ENCODE measurements at regions not wholly inside any gene's neighbourhood (a gene's known extent, or its start where the extent isn't known, plus 50 kb on each side); places are given as distances from the start of the nearest gene placed in this dataset.

DNA sequence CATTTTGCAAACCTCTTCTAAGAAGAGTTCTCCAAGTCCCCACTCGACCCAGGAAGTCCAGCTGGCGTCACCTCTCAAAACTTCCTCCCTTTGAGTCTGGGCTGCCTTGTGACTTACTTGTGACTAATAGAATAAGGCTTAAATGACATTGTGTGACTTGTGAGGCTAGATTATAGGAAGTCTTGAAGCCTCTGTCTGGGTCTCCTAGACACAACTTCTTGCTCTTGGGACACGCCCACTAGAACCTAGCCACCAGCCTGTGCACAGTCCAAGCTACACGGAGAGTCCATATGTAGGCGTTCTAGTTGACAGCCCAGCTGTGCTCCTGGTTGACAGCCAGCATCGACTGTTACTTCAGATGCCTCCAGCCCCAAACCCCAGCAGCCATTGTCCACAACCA, 66.7 kb upstream of the TANC2 start:
- DNase-seq (ENCODE audit: low read depth) = peak; percentile 10
- TF ChIP-seq POLR2A (IDR thresholded peaks at IDR 0.05; ENCODE audit: extremely low read depth, insufficient read length) (no peak), MYC (IDR thresholded peaks at IDR 0.05; ENCODE audit: low read depth, low read length) (no peak)
- TF ChIP-seq, protein P1, sequence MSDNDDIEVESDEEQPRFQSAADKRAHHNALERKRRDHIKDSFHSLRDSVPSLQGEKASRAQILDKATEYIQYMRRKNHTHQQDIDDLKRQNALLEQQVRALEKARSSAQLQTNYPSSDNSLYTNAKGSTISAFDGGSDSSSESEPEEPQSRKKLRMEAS (IDR thresholded peaks at IDR 0.05; ENCODE audit: low read depth, low read length) = no peak
- TF ChIP-seq, protein P2, sequence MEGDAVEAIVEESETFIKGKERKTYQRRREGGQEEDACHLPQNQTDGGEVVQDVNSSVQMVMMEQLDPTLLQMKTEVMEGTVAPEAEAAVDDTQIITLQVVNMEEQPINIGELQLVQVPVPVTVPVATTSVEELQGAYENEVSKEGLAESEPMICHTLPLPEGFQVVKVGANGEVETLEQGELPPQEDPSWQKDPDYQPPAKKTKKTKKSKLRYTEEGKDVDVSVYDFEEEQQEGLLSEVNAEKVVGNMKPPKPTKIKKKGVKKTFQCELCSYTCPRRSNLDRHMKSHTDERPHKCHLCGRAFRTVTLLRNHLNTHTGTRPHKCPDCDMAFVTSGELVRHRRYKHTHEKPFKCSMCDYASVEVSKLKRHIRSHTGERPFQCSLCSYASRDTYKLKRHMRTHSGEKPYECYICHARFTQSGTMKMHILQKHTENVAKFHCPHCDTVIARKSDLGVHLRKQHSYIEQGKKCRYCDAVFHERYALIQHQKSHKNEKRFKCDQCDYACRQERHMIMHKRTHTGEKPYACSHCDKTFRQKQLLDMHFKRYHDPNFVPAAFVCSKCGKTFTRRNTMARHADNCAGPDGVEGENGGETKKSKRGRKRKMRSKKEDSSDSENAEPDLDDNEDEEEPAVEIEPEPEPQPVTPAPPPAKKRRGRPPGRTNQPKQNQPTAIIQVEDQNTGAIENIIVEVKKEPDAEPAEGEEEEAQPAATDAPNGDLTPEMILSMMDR (IDR thresholded peaks at IDR 0.05; ENCODE audit: low read depth, low read length) = no peak
- no peak overlapping the region for H3K4me3 ChIP-seq (ENCODE audit: low read depth, low read length)

DNA sequence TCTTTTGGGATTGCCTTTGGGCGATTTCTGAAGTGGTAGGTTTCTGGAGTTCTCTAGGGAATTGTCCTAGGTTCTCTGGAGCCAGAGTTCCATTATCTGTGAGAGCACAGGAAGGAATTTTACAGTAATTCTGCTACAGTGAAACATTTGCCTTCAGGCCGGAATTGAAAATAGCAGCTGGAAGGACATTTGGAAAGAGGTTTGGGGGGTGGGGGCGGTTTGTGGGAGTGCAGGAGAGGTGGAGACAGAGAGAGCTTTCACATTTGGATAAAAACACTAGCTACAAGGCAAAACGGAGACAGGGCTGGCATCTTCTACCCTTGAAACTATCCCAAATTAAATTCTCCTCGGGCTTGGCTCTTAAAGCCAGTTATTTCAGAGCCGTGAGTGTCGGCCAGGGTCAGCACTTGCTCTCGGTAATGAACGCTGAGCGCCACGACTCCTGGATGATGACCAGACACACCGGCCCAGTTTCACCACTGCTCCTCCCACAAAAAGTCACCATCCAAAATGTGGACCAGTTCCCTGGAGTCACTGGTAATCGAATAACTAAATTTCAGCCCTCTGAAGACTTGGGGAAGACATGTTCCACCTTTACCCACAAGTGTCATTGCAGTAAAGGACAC, 67.7 kb upstream of the TANC2 start:
- no peak for DNase-seq (ENCODE audit: low read depth)
- no peak for TF ChIP-seq POLR2A (IDR thresholded peaks at IDR 0.05; ENCODE audit: extremely low read depth, insufficient read length)
- TF ChIP-seq MYC (IDR thresholded peaks at IDR 0.05; ENCODE audit: low read depth, low read length) = no peak
- TF ChIP-seq, protein P2 (IDR thresholded peaks at IDR 0.05; ENCODE audit: low read depth, low read length) = no peak
- TF ChIP-seq, protein P1 (IDR thresholded peaks at IDR 0.05; ENCODE audit: low read depth, low read length) = no peak
- H3K4me3 ChIP-seq (ENCODE audit: low read depth, low read length) = no peak overlapping the region

DNA sequence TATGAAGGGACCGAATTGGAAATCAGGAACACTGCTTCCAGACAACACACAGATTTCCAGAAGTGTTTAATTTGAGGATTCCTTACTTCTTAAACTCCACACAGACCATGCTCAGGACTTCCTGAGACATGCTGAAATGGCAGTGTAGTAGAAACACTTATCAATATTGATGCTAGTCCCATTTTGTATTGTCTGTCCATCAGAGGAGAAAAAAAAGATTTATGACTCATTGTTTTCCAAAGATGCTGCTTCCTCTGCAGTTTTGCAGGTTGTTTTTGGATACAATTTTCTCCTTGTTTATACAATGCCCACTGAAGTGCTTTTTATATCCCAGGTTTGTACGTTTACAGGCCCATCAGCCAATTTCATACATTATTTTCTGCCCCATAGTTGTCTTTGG, 68.3 kb upstream of the TANC2 start:
- TF ChIP-seq POLR2A (IDR thresholded peaks at IDR 0.05; ENCODE audit: extremely low read depth, insufficient read length) (no peak), MYC (IDR thresholded peaks at IDR 0.05; ENCODE audit: low read depth, low read length) (no peak)
- TF ChIP-seq, protein P2 (IDR thresholded peaks at IDR 0.05; ENCODE audit: low read depth, low read length) = no peak
- TF ChIP-seq, protein P1 (IDR thresholded peaks at IDR 0.05; ENCODE audit: low read depth, low read length) = no peak
- H3K4me3 ChIP-seq (ENCODE audit: low read depth, low read length) = no peak overlapping the region
- no peak for DNase-seq (ENCODE audit: low read depth)

DNA sequence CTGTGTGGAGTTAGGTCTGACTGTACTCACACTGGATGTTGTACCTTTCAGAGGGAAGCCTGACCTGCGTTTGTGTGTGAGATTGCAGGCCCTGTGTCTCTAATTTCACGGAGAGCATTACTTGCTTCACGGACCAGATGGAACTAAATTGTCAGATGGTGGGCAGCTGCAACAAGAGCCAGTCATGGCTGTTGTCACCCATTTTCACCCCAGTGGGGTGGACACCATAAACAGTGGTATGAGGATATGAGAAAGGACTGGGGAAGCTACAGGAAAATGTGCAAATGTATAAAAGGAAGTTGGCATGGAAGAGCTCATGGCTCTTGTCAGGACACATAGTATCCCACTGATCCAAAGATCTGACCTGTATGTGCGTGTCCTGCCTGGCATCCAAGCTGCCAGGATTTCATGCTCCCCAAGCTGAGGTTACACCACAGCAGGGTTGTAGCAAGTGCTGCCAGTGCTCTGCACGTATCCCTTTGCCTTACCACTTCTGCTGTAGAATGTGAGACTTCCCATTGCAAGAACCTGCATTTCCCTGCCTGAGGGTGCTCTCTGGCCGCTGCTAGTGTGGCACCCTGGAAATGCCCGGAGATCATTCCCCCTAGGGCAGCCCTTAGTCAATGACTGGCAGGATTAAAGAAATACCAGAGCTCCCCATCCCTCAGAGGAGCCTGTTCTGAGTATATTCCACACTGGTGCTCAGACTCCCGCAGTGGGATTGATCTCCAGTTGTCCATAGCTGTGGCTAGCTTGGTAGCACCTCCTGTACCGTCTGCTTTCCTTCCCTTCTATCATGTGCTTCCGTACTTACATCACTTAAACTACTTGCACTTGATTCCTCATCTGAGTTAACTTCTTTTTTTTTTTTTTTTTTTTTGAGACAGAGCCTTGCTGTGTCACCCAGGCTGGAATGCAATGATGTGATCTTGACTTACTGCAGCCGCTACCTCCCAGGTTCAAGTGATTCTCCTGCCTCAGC, 70.4 kb upstream of the TANC2 start:
- no peak for DNase-seq (ENCODE audit: low read depth)

DNA sequence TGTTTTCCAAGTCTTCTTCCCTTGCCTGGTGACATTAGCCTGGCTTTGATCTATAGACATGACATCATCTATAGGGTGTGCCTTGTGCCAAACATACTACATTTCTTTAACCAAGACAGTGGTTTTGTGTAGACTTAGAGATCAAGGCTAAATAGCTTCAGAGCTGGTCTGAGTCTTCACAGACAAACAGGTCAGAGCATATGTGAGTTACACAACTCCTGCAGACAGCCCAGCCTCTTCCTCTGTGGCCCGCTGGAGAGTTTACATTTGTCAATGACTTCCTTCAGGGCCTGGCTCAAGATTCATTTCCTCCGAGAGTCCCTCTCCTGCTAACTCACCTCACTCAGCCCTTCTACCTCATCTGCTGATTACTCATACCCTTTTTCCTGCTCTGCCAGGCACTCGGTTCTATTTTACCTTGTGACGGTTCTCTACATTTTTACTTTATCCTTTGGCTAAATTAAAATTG, 73.1 kb upstream of the TANC2 start:
- peak; percentile 92 for DNase-seq (ENCODE audit: low read depth)
- no peak overlapping the region for H3K4me3 ChIP-seq (ENCODE audit: low read depth, low read length)
- peak; percentile 26 for TF ChIP-seq POLR2A (IDR thresholded peaks at IDR 0.05; ENCODE audit: extremely low read depth, insufficient read length)
- peak; percentile 84 for TF ChIP-seq MYC (IDR thresholded peaks at IDR 0.05; ENCODE audit: low read depth, low read length)
- TF ChIP-seq, protein P2 (IDR thresholded peaks at IDR 0.05; ENCODE audit: low read depth, low read length) = no peak
- TF ChIP-seq, protein P1 (IDR thresholded peaks at IDR 0.05; ENCODE audit: low read depth, low read length) = peak; percentile 60

More for the DNA sequence above, 70.4 kb upstream of the TANC2 start:
- no peak for TF ChIP-seq MYC (IDR thresholded peaks at IDR 0.05; ENCODE audit: low read depth, low read length)
- TF ChIP-seq, protein P2 (IDR thresholded peaks at IDR 0.05; ENCODE audit: low read depth, low read length) = no peak
- TF ChIP-seq POLR2A (IDR thresholded peaks at IDR 0.05; ENCODE audit: extremely low read depth, insufficient read length) = no peak
- TF ChIP-seq, protein P1 (IDR thresholded peaks at IDR 0.05; ENCODE audit: low read depth, low read length) = no peak
- H3K4me3 ChIP-seq (ENCODE audit: low read depth, low read length) = no peak overlapping the region
